Heart left ventricle (tissue), 16 donors: ENCODE measurements at regions not wholly inside any gene's neighbourhood (a gene's known extent, or its start where the extent isn't known, plus 50 kb on each side); places are given as distances from the start of the nearest gene placed in this dataset.
"Not testable (repeated sequence)": the region's sequence is repeated elsewhere in the genome, so short reads cannot be mapped to it uniquely, and the experiment has no call there.

ENCODE experiments used
- ATAC-seq, 4 donors: fragments of 200-7000 bp; cut with Tn5 transposase; one replicate each; pipeline ENCODE4 v1.9.1; 2020 to 2022; ENCODE audit warnings: moderate library complexity in 4 of 4, mild to moderate bottlenecking in 3 of 4, moderate number of reproducible peaks in 1 of 4
- DNase-seq, 5 donors: peaks; one replicate each; pipeline ENCODE4 v3.0.0-alpha.2; 2020
- H3K27ac ChIP-seq, 12 donors: fragments of 200-600 bp; sonication (generic) in 4 of 12; one replicate each; pipeline versions ENCODE4 v1.5.0 to v1.8.0; 2016 to 2022; ENCODE audit warnings: mild to moderate bottlenecking in 2 of 12
- H3K27me3 ChIP-seq, 9 donors: fragments of 200-600 bp; sonication (generic) in 2 of 9; one replicate each; pipeline versions ENCODE4 v1.5.1 to v1.8.0; 2016 to 2022; ENCODE audit warnings: mild to moderate bottlenecking in 3 of 9
- H3K36me3 ChIP-seq, 9 donors: fragments of 200-600 bp; sonication (generic) in 2 of 9; one replicate each; pipeline versions ENCODE4 v1.5.0 to v1.8.0; 2018 to 2022; ENCODE audit warnings: mild to moderate bottlenecking in 2 of 9
- H3K4me1 ChIP-seq, 12 donors: fragments of 200-600 bp; sonication (generic) in 4 of 12; one replicate each; pipeline versions ENCODE4 v1.5.0 to v1.8.0; 2016 to 2022; ENCODE audit warnings: mild to moderate bottlenecking in 3 of 12
- H3K4me3 ChIP-seq, 12 donors: fragments of 200-600 bp; sonication (generic) in 4 of 12; one replicate each; pipeline versions ENCODE4 v1.5.0 to v1.8.0; 2017 to 2022; ENCODE audit warnings: mild to moderate bottlenecking in 9 of 12, moderate library complexity in 4 of 12
- H3K9me3 ChIP-seq, 12 donors: fragments of 200-600 bp; sonication (generic) in 4 of 12; one replicate each; pipeline versions ENCODE4 v1.5.0 to v1.8.0; 2016 to 2022; ENCODE audit warnings: mild to moderate bottlenecking in 1 of 12
- POLR2A ChIP-seq, 2 donors: fragments of 450-650 bp; IDR thresholded peaks; one replicate each; pipeline ENCODE4 v1.6.1; 2017; ENCODE audit warnings: antibody characterized with exemption in 2 of 2, mild to moderate bottlenecking in 2 of 2, moderate library complexity in 2 of 2
- WGBS, 4 donors: extraction: QIAGEN DNeasy Blood & Tissue Kit in 2 of 4; methylation state at CpG; one replicate each; pipeline versions ENCODE4 v1.1.5 to v1.1.7; 2013 to 2018; 5-methylcytosine and 5-hydroxymethylcytosine counted together
- intact Hi-C, 10 donors: fragments of 100-400 bp; cut with DNase I; formaldehyde crosslinking; loops; one replicate each; pipeline versions ENCODE4 v1.11.1 to v1.14.2; 2022
- TF ChIP-seq, protein P1 (sequence below), 12 donors: fragments of 200-600 bp; sonication (generic) in 4 of 12; IDR thresholded peaks; one replicate each; pipeline versions ENCODE4 v1.5.0 to v1.8.0; 2018 to 2022; ENCODE audit warnings: antibody characterized with exemption in 12 of 12, mild to moderate bottlenecking in 5 of 12
- donor health status: ischemic (EF 13 %, LVEDD 7.1; RV severe dilation, severe dysfunction).
- donor health status: healthy with polysubstance abuse.
- donor health status: DM: no; HTN: yes; CAD: no.
- donor health status: DM: no; HTN: no; CAD: no.
- donor health status: ischemic (EF 25% LVEDD 6.9; RV normal size, moderate dysfunction).
- donor health status: ischemic (EF 25% LVEDD 5.7; RV mildly dilated, moderate dysfunction).
- donor health status: healthy.
- donor health status: DM: yes; HTN: yes; CAD: no.
- donor health status: ischemic (EF 35%, LVEDD 5.7; RV mildly dilated, moderate dysfunction).
- donor health status: nonischemic (EF 11% LVEDD 7.7; RV severe dilation, severe dysfunction).
- donor health status: DM: yes; HTN: yes; CAD: no.
- donor health status: PGD.
- donor health status: ischemic (EF 29% LVEDD 5.4; RV normal size, mild dysfunction).
- donor health status: nonischemic (EF 23%, LVEDD 6.1; RV moderate dilation, normal function).

DNA sequence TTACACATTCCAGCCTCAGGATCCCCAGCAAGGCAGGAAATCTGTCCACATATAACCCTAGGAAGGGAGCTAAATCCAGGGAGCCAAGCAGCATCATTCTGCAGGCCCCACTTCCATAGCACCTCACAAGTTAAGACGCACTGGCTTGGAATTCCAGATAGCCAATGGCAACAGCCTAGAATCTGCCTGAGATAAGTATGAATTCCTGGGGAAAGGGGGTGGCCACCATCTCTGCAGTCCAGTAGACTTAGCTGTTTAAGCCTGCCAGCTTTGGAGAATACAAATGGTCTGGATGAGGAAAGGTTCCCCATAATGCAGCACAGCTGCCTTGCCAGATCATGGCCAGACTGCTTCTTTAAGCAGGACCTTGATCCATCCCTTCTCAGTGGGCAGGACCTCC, 179.4 kb upstream of the PRSS1 start:
- H3K27ac ChIP-seq, result no peak overlapping the region
- H3K4me3 ChIP-seq, result no peak overlapping the region
- H3K36me3 ChIP-seq, result no peaks in the 10 kb centered on the region
- H3K9me3 ChIP-seq, result no peaks in the 10 kb centered on the region
- DNase-seq (no peak), ATAC-seq (no peak)
- peaks cover 0 to 19% (median 0%) of the 10 kb centered on the region in 9 donors for H3K27me3 ChIP-seq
- peaks cover 0 to 9% (median 0%) of the 10 kb centered on the region in 12 donors for H3K4me1 ChIP-seq
- TF ChIP-seq, protein P1, sequence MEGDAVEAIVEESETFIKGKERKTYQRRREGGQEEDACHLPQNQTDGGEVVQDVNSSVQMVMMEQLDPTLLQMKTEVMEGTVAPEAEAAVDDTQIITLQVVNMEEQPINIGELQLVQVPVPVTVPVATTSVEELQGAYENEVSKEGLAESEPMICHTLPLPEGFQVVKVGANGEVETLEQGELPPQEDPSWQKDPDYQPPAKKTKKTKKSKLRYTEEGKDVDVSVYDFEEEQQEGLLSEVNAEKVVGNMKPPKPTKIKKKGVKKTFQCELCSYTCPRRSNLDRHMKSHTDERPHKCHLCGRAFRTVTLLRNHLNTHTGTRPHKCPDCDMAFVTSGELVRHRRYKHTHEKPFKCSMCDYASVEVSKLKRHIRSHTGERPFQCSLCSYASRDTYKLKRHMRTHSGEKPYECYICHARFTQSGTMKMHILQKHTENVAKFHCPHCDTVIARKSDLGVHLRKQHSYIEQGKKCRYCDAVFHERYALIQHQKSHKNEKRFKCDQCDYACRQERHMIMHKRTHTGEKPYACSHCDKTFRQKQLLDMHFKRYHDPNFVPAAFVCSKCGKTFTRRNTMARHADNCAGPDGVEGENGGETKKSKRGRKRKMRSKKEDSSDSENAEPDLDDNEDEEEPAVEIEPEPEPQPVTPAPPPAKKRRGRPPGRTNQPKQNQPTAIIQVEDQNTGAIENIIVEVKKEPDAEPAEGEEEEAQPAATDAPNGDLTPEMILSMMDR (IDR thresholded peaks at IDR 0.05), result no peak
- TF ChIP-seq POLR2A (IDR thresholded peaks at IDR 0.05), result no peak
- WGBS, 4 donors, result 43 to 80% (median 58%) methylated on average over 1 of the region's 1 CpG
- intact Hi-C loops, result no loop called here

GRCh38 chr7:142568435-142569097, 180.7 kb upstream of the PRSS1 start:
- no peak for DNase-seq
- 57 to 67% (median 62%) methylated on average over 5 of the region's 5 CpGs for WGBS, 4 donors
- Histone ChIP-seq H3K27me3 (peaks cover 0 to 19% (median 0%) of the 10 kb centered on the region in 9 donors), H3K27ac (no peak overlapping the region), H3K36me3 (no peaks in the 10 kb centered on the region), H3K4me3 (no peak overlapping the region), H3K4me1 (peaks cover 0 to 9% (median 0%) of the 10 kb centered on the region in 12 donors), H3K9me3 (no peaks in the 10 kb centered on the region)
- TF ChIP-seq POLR2A (IDR thresholded peaks at IDR 0.05), result no peak
- TF ChIP-seq, protein P1 (IDR thresholded peaks at IDR 0.05), result no peak
- no peak for ATAC-seq
- intact Hi-C loops, result no loop called here

- DNase-seq, result no peak
- no peak for ATAC-seq
- Histone ChIP-seq H3K36me3 (no peaks in the 10 kb centered on the region), H3K4me3 (no peak overlapping the region), H3K9me3 (no peaks in the 10 kb centered on the region), H3K27ac (no peak overlapping the region), H3K27me3 (peaks cover 0 to 20% (median 0%) of the 10 kb centered on the region in 9 donors), H3K4me1 (peaks cover 0 to 9% (median 0%) of the 10 kb centered on the region in 12 donors)
- 75 to 78% (median 76%) methylated on average over 22 of the region's 22 CpGs for WGBS, 4 donors
- no peak for TF ChIP-seq POLR2A (IDR thresholded peaks at IDR 0.05)
- TF ChIP-seq, protein P1 (IDR thresholded peaks at IDR 0.05), result no peak
- intact Hi-C loops, result no loop called here
These were observed 181.8 kb upstream of the PRSS1 start for GRCh38 chr7:142567201-142568075.

DNA sequence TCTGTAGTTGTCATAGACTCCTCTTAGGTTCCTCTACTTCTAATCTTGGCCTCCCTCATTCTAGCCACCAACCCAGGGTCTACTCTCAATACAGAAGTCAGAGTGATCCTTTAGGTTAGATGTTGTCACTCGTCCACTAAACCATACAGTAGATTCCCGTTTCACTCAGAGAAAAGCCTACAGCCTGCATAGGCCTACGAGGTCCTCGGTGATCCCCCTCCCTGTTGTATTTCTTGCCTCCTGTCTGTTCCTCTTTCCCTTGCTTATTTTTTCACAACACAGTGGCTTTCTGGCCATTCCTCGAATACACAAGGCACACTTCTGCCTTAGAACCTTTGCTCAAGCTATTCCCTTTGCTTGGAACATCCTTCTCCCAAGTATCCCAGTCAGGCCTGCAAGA, 183.0 kb upstream of the PRSS1 start:
- 78 to 88% (median 82%) methylated on average over 5 of the region's 5 CpGs for WGBS, 4 donors
- no peaks in the 10 kb centered on the region for H3K9me3 ChIP-seq
- no peak for TF ChIP-seq POLR2A (IDR thresholded peaks at IDR 0.05)
- TF ChIP-seq, protein P1 (IDR thresholded peaks at IDR 0.05), result no peak
- no peaks in the 10 kb centered on the region for H3K36me3 ChIP-seq
- DNase-seq, result no peak
- peaks cover 0 to 9% (median 0%) of the 10 kb centered on the region in 12 donors for H3K4me1 ChIP-seq
- intact Hi-C loops, result no loop called here
- H3K27ac ChIP-seq, result no peak overlapping the region
- peaks cover 0 to 27% (median 0%) of the 10 kb centered on the region in 9 donors for H3K27me3 ChIP-seq
- no peak for ATAC-seq
- H3K4me3 ChIP-seq, result no peak overlapping the region

- H3K4me3 ChIP-seq, ATAC-seq, DNase-seq, intact Hi-C loops, H3K36me3 ChIP-seq, H3K27ac ChIP-seq, H3K9me3 ChIP-seq, H3K4me1 ChIP-seq: not testable (repeated sequence)
- 70 to 85% (median 79%) methylated on average over 2 to 3 of the region's 3 CpGs for WGBS, 4 donors
- peaks cover 0 to 17% (median 0%) of the 10 kb centered on the region in 9 donors for H3K27me3 ChIP-seq
These were observed 185.1 kb upstream of the PRSS1 start for GRCh38 chr7:142564125-142564524.
